Activated B cell treated with CpG ODN at 0.5 μM for 24 hours (primary cell): ENCODE measurements at regions not wholly inside any gene's neighbourhood (a gene's known extent, or its start where the extent isn't known, plus 50 kb on each side); places are given as distances from the start of the nearest gene placed in this dataset.
"Not testable (repeated sequence)": the region's sequence is repeated elsewhere in the genome, so short reads cannot be mapped to it uniquely, and the experiment has no call there.

Experiments used
- ATAC-seq: fragments of 200-7000 bp; cut with Tn5 transposase; one replicate; pipeline ENCODE4 v1.10.0; 2021; ENCODE audit warnings: low read depth, mild to moderate bottlenecking, moderate library complexity
- CTCF ChIA-PET: fragments of 350-600 bp; sonication (Branson Sonifier 250); formaldehyde crosslinking; loops from one replicate; lab custom pipeline; 2021; ENCODE audit warnings: antibody characterized with exemption; lab: Charles Lee
- POLR2A ChIA-PET: fragments of 350-600 bp; sonication (Branson Sonifier 250); formaldehyde crosslinking; loops from one replicate; lab custom pipeline; 2021; ENCODE audit warnings: antibody characterized with exemption; lab: Charles Lee
- DNase-seq: peaks from one replicate; pipeline ENCODE4 v3.0.0; 2022
- H3K27ac Mint-ChIP-seq: one replicate; pipeline ENCODE4 v1.8.0; 2020; ENCODE audit warnings: mixed read lengths
- H3K27me3 Mint-ChIP-seq: one replicate; pipeline ENCODE4 v1.8.0; 2021; ENCODE audit warnings: mixed read lengths
- H3K36me3 Mint-ChIP-seq: one replicate; pipeline ENCODE4 v1.8.0; 2021; ENCODE audit warnings: low read depth, mixed read lengths
- H3K4me1 Mint-ChIP-seq: one replicate; pipeline ENCODE4 v1.8.0; 2021; ENCODE audit warnings: mixed read lengths
- H3K4me3 Mint-ChIP-seq: one replicate; pipeline ENCODE4 v1.8.0; 2020; ENCODE audit warnings: mild to moderate bottlenecking, mixed read lengths
- H3K9me3 Mint-ChIP-seq: one replicate; pipeline ENCODE4 v1.8.0; 2020; ENCODE audit warnings: mixed read lengths
- CTCF ChIP-seq: fragments of 200-600 bp; IDR thresholded peaks from one replicate; pipeline ENCODE4 v1.8.0; 2022; ENCODE audit warnings: antibody characterized with exemption, mild to moderate bottlenecking
- intact Hi-C: fragments of 100-400 bp; cut with micrococcal nuclease; formaldehyde crosslinking; loops from one replicate; pipeline ENCODE4 v1.15.1; 2024

GRCh38 chr10:34046506-34047034, 712.1 kb upstream of the NRP1 start:
- ATAC-seq (no peak), DNase-seq (no peak)
- intact Hi-C loops: no loop called here
- Mint-ChIP-seq H3K36me3 (no peaks in the 10 kb centered on the region), H3K27me3 (no peaks in the 10 kb centered on the region), H3K9me3 (peaks cover 6% of the 10 kb centered on the region), H3K4me3 (no peak overlapping the region), H3K27ac (no peak overlapping the region), H3K4me1 (no peaks in the 10 kb centered on the region)
- ChIA-PET CTCF (no interaction called here), POLR2A (no interaction called here)
- no peak for TF ChIP-seq CTCF

- CTCF ChIA-PET: no interaction called here
- no peaks in the 10 kb centered on the region for H3K27me3 Mint-ChIP-seq
- H3K4me3 Mint-ChIP-seq: no peak overlapping the region
- ATAC-seq (no peak), DNase-seq (no peak)
- no peaks in the 10 kb centered on the region for H3K4me1 Mint-ChIP-seq
- POLR2A ChIA-PET: no interaction called here
- H3K9me3 Mint-ChIP-seq: peaks cover 3% of the 10 kb centered on the region
- no peak overlapping the region for H3K27ac Mint-ChIP-seq
- TF ChIP-seq CTCF: no peak
- no peaks in the 10 kb centered on the region for H3K36me3 Mint-ChIP-seq
- intact Hi-C loops: no loop called here
Measured at GRCh38 chr10:34045571-34046190, 711.2 kb upstream of the NRP1 start.

- intact Hi-C loops: no loop called here
- Mint-ChIP-seq H3K36me3 (no peaks in the 10 kb centered on the region), H3K4me3 (no peak overlapping the region), H3K9me3 (no peaks in the 10 kb centered on the region), H3K4me1 (no peaks in the 10 kb centered on the region), H3K27me3 (no peaks in the 10 kb centered on the region), H3K27ac (no peak overlapping the region)
- ATAC-seq (no peak), DNase-seq (no peak)
- TF ChIP-seq CTCF: no peak
- ChIA-PET CTCF (no interaction called here), POLR2A (no interaction called here)
Measured at GRCh38 chr10:34041871-34042270, 707.4 kb upstream of the NRP1 start.

GRCh38 chr10:34037499-34037898, 703.0 kb upstream of the NRP1 start:
- H3K36me3 Mint-ChIP-seq: no peaks in the 10 kb centered on the region
- no peak overlapping the region for H3K4me3 Mint-ChIP-seq
- TF ChIP-seq CTCF: no peak
- POLR2A ChIA-PET: no interaction called here
- H3K27ac Mint-ChIP-seq: no peak overlapping the region
- ATAC-seq: no peak
- H3K4me1 Mint-ChIP-seq: no peaks in the 10 kb centered on the region
- H3K27me3 Mint-ChIP-seq: no peaks in the 10 kb centered on the region
- H3K9me3 Mint-ChIP-seq: peaks cover 3% of the 10 kb centered on the region
- CTCF ChIA-PET: no interaction called here
- intact Hi-C loops: no loop called here
- DNase-seq: no peak

GRCh38 chr10:34035241-34035790, 700.8 kb upstream of the NRP1 start:
- H3K9me3 Mint-ChIP-seq, H3K4me1 Mint-ChIP-seq, intact Hi-C loops, CTCF ChIA-PET, H3K36me3 Mint-ChIP-seq, ATAC-seq, H3K27me3 Mint-ChIP-seq, H3K4me3 Mint-ChIP-seq, DNase-seq, POLR2A ChIA-PET, H3K27ac Mint-ChIP-seq: not testable (repeated sequence)
